ENCODE measurements at regions not wholly inside any gene's neighbourhood (a gene's known extent, or its start where the extent isn't known, plus 50 kb on each side); places are given as distances from the start of the nearest gene placed in this dataset.

GRCh38 chr9:6123416-6123815 is 92.2 kb upstream of the IL33 start:
- H3K4me3 ChIP-seq (ENCODE audit: low read depth, low read length): no peak overlapping the region
- TF ChIP-seq, protein P1, sequence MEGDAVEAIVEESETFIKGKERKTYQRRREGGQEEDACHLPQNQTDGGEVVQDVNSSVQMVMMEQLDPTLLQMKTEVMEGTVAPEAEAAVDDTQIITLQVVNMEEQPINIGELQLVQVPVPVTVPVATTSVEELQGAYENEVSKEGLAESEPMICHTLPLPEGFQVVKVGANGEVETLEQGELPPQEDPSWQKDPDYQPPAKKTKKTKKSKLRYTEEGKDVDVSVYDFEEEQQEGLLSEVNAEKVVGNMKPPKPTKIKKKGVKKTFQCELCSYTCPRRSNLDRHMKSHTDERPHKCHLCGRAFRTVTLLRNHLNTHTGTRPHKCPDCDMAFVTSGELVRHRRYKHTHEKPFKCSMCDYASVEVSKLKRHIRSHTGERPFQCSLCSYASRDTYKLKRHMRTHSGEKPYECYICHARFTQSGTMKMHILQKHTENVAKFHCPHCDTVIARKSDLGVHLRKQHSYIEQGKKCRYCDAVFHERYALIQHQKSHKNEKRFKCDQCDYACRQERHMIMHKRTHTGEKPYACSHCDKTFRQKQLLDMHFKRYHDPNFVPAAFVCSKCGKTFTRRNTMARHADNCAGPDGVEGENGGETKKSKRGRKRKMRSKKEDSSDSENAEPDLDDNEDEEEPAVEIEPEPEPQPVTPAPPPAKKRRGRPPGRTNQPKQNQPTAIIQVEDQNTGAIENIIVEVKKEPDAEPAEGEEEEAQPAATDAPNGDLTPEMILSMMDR (IDR thresholded peaks at IDR 0.05; ENCODE audit: borderline replicate concordance, insufficient read depth, low read depth, low read length): no peak

DNA sequence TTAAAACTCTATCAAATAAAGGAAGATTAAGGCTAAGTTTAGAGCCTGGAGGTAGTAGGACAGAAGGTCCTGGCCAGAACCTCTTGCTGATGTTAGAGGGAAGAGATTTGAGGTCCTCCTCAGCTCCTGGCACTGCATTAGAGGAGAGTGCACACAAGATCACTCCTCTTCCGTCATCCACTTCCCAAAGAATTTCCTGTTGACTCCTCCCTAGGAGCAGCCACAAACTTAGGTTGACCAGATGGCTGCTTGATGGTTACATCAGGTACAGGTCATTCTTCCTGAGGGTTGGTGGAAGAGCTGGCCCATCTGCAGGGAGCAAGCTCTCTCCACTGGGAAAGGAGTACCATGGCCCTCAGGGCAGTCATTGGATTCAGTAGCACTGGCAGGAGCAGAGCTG is 93.9 kb upstream of the IL33 start:
- H3K4me3 ChIP-seq (ENCODE audit: low read depth, low read length): no peak overlapping the region
- TF ChIP-seq, protein P1 (IDR thresholded peaks at IDR 0.05; ENCODE audit: borderline replicate concordance, insufficient read depth, low read depth, low read length): no peak

DNA sequence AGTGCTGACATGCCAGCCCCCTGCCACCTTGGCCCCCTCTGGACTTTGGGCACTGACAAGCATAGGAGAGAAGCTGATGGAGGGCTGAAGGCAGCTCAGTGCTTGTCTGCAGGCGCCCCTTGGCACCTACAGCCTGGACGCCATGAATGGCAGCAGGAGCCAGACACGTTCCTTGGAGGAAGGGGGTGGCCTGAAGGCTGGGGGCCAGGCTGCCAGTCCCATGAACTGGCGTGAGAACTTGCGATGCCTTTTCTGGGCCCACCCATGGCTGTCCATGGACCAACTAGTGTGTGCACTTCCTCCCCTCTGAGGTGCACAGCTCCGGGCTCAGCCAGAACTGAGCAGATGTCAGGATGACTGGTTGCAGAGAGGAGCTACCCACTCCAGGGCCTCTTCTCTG is 99.0 kb upstream of the RANBP6 start:
- TF ChIP-seq, protein P1 (IDR thresholded peaks at IDR 0.05; ENCODE audit: borderline replicate concordance, insufficient read depth, low read depth, low read length): no peak
- H3K4me3 ChIP-seq (ENCODE audit: low read depth, low read length): no peak overlapping the region

GRCh38 chr9:6113819-6114218 is 98.4 kb upstream of the RANBP6 start:
- no peak overlapping the region for H3K4me3 ChIP-seq (ENCODE audit: low read depth, low read length)
- TF ChIP-seq, protein P1 (IDR thresholded peaks at IDR 0.05; ENCODE audit: borderline replicate concordance, insufficient read depth, low read depth, low read length): no peak

DNA sequence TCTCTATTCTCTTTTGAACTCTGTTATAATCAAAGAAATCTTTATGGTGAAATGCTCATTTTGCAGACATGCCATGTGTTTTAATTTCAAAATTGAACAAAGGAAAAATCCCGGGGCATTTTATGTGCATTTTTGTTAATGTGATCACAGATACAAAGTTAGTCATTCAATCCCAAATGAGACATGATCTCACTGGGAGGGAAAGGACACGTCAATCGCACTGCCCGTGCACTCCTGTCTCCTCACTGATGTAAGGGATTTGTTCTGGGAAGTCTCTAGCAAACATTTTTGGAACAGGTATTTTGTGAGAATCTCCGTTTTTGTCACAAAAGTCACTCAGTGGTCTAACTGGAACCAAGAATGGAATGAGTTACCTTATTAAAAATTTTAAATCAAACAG is 97.9 kb upstream of the RANBP6 start:
- TF ChIP-seq, protein P1 (IDR thresholded peaks at IDR 0.05; ENCODE audit: borderline replicate concordance, insufficient read depth, low read depth, low read length): no peak
- no peak overlapping the region for H3K4me3 ChIP-seq (ENCODE audit: low read depth, low read length)

DNA sequence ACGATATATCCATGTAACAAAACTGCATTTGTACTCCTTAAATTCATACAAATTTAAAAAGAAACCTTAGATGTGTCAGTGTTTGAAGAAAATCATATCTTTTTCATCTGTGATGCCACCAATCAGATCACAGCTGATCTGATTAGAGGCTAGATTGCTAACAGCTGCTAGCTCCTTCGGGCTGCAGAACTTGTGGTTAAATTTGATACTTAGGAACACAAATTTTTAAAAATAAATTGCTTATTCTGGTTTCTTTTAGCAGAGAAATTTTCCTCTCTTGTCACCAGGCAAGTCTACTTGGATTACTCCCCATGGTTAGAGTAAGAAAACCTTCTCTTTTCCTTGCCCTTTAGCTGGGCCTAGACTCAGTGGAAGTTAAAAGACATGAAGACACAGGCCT is 94.6 kb upstream of the RANBP6 start:
- TF ChIP-seq, protein P1 (IDR thresholded peaks at IDR 0.05; ENCODE audit: borderline replicate concordance, insufficient read depth, low read depth, low read length): no peak
- H3K4me3 ChIP-seq (ENCODE audit: low read depth, low read length): no peak overlapping the region

GRCh38 chr9:6109571-6109970 is 94.1 kb upstream of the RANBP6 start:
- TF ChIP-seq, protein P1 (IDR thresholded peaks at IDR 0.05; ENCODE audit: borderline replicate concordance, insufficient read depth, low read depth, low read length): no peak
- H3K4me3 ChIP-seq (ENCODE audit: low read depth, low read length): no peak overlapping the region
